ENCODE measurements at regions not wholly inside any gene's neighbourhood (a gene's known extent, or its start where the extent isn't known, plus 50 kb on each side); places are given as distances from the start of the nearest gene placed in this dataset.

GRCh38 chr6:90790696-90791095 lies 203.8 kb upstream of the MAP3K7 start:
- Histone ChIP-seq H3K4me2 (replicated peaks; ENCODE audit: extremely low read depth, low read length, poor library complexity, severe bottlenecking) (no peak overlapping the region), H4K20me1 (ENCODE audit: insufficient read depth, low read length) (no peaks in the 10 kb centered on the region), H3K79me2 (ENCODE audit: insufficient read depth, low read length) (no peaks in the 10 kb centered on the region), H3K4me1 (ENCODE audit: control insufficient read depth in 1 of 2, insufficient read depth in 2 of 2, low read length in 2 of 2) (no peaks in the 10 kb centered on the region), H3K4me3 (replicated peaks in 1 of 3; ENCODE audit: low read depth in 2 of 3, low read length in 3 of 3) (no peak overlapping the region), H2AFZ (ENCODE audit: insufficient read depth, low read depth, low read length, poor library complexity, severe bottlenecking) (no peak overlapping the region), H3K9ac (ENCODE audit: insufficient read depth, low read length, poor library complexity, severe bottlenecking) (no peak overlapping the region), H3K27ac (ENCODE audit: low read depth in 1 of 2, low read length in 2 of 2) (no peak overlapping the region), H3K9me3 (replicated peaks in 1 of 2; ENCODE audit: control insufficient read depth in 1 of 2, insufficient read depth in 1 of 2, low read length in 2 of 2) (no peaks in the 10 kb centered on the region), H3K36me3 (replicated peaks in 1 of 2; ENCODE audit: control insufficient read depth in 1 of 2, insufficient read depth in 2 of 2, low read length in 2 of 2) (no peaks in the 10 kb centered on the region), H3K27me3 (ENCODE audit: control insufficient read depth in 2 of 2, insufficient read depth in 2 of 2, low read length in 2 of 2) (no peaks in the 10 kb centered on the region)
- intact Hi-C loops (cut with micrococcal nuclease) = no loop called here
- H3K36me3 Mint-ChIP-seq = no peaks in the 10 kb centered on the region
- no peak for DNase-seq
- peaks cover 0 to 2% (median 0%) of the 10 kb centered on the region in 3 donors for H3K27me3 Mint-ChIP-seq (ENCODE audit: low read depth in 3 of 3)
- H3K4me1 Mint-ChIP-seq = no peaks in the 10 kb centered on the region
- no peak for TF ChIP-seq CTCF (IDR thresholded peaks at IDR 0.05)
- no CpG with 5 or more reads among the region's 2 CpGs for WGBS (ENCODE audit: insufficient coverage)
- H3K9me3 Mint-ChIP-seq = peaks cover 0 to 3% (median 0%) of the 10 kb centered on the region in 7 donors
- no peak overlapping the region for H3K4me3 Mint-ChIP-seq
- H3K27ac Mint-ChIP-seq = no peak overlapping the region

- no peaks in the 10 kb centered on the region for H3K36me3 Mint-ChIP-seq
- 90% methylated on average over 4 of the region's 7 CpGs for WGBS (ENCODE audit: insufficient coverage)
- H3K27me3 ChIP-seq (ENCODE audit: control insufficient read depth in 2 of 2, insufficient read depth in 2 of 2, low read length in 2 of 2) = no peaks in the 10 kb centered on the region
- H3K27me3 Mint-ChIP-seq (ENCODE audit: low read depth in 3 of 3) = peaks cover 0 to 2% (median 0%) of the 10 kb centered on the region in 3 donors
- intact Hi-C loops (cut with micrococcal nuclease) = no loop called here
- no peak overlapping the region for H2AFZ ChIP-seq (ENCODE audit: insufficient read depth, low read depth, low read length, poor library complexity, severe bottlenecking)
- no peak overlapping the region for H3K4me2 ChIP-seq (replicated peaks; ENCODE audit: extremely low read depth, low read length, poor library complexity, severe bottlenecking)
- H3K27ac ChIP-seq (ENCODE audit: low read depth in 1 of 2, low read length in 2 of 2) = no peak overlapping the region
- H3K4me1 Mint-ChIP-seq = no peaks in the 10 kb centered on the region
- DNase-seq = no peak
- H3K4me3 Mint-ChIP-seq = no peak overlapping the region
- no peaks in the 10 kb centered on the region for H3K36me3 ChIP-seq (replicated peaks in 1 of 2; ENCODE audit: control insufficient read depth in 1 of 2, insufficient read depth in 2 of 2, low read length in 2 of 2)
- no peak overlapping the region for H3K9ac ChIP-seq (ENCODE audit: insufficient read depth, low read length, poor library complexity, severe bottlenecking)
- H3K4me3 ChIP-seq (replicated peaks in 1 of 3; ENCODE audit: low read depth in 2 of 3, low read length in 3 of 3) = no peak overlapping the region
- H3K79me2 ChIP-seq (ENCODE audit: insufficient read depth, low read length) = no peaks in the 10 kb centered on the region
- TF ChIP-seq CTCF (IDR thresholded peaks at IDR 0.05) = no peak
- no peaks in the 10 kb centered on the region for H3K9me3 ChIP-seq (replicated peaks in 1 of 2; ENCODE audit: control insufficient read depth in 1 of 2, insufficient read depth in 1 of 2, low read length in 2 of 2)
- H3K27ac Mint-ChIP-seq = no peak overlapping the region
- peaks cover 0 to 3% (median 0%) of the 10 kb centered on the region in 7 donors for H3K9me3 Mint-ChIP-seq
- no peaks in the 10 kb centered on the region for H3K4me1 ChIP-seq (ENCODE audit: control insufficient read depth in 1 of 2, insufficient read depth in 2 of 2, low read length in 2 of 2)
- H4K20me1 ChIP-seq (ENCODE audit: insufficient read depth, low read length) = no peaks in the 10 kb centered on the region
Measured at GRCh38 chr6:90790058-90790457, 203.2 kb upstream of the MAP3K7 start.
